GM19467 (cell line): ENCODE measurements at regions not wholly inside any gene's neighbourhood (a gene's known extent, or its start where the extent isn't known, plus 50 kb on each side); places are given as distances from the start of the nearest gene placed in this dataset.

Experiments
- ATAC-seq: cut with Tn5 transposase; IDR thresholded peaks from one replicate; pipeline ENCODE4 v1.9.1; 2021; ENCODE audit warnings: mild to moderate bottlenecking, moderate library complexity; ENCODE audit not compliant: unreplicated experiment

DNA sequence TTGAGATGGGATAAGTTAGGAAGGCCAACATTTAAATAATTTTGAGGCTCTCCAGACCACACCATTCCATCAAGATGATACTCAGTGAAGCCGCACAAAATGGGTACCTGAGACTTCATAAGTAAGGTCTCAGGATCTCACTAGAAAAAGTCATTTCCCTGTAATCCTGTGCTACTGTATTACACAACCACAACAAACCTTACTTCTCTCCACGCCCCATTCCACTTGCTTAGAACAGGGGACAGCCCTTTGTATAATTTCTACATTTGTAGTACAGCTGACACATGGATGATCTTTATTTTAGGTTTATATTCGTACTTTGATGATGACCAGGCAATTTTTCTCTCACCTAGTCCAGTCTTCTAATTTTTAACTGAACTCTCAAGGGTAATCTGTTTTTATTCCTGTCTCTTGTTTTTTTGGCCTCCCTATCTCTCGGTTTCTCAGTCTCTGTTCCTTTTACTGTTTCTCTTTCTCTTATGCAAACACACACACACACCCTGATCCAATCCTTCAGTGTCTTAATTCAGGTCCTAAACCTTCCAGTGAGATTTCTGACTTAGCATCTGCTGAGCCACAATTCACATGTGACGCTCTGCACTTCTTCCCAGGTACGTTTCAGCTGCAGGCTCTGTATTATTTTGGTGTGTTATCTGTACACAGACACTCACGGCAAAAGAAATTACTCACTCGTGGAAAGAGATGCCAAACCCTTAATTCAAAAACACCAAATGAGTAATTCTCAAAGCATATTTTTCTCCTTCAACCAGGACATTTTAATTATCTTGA, 223.2 kb upstream of the THBS1 start:
- no peak for ATAC-seq

DNA sequence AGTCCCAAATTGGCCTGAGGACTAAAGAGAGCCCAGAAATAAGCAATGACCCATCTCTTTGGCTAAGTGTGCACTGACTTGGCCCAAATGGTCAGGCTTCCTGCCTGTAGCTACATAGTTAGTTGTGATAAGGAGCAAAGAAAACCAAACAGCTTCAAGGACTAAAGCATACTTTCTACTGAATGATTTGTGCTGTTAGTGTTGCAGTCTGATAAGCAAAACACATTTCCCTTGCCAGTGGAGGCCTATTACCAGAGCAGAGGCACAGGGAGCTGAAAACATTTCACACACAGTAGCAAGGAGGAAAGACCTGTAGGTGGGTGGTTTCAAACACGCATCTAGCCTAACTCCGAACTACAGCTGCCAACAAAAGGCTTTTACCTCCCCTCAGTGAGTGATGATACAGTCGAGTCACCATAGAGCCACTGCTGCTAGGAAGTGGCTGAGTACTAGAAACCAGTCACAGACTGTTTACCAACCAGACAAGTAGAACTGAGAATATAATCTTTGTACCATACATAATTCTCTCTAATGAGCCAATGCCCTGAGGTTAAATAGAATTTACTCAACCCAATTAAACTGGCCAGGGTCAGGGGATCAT, 222.3 kb upstream of the THBS1 start:
- no peak for ATAC-seq

DNA sequence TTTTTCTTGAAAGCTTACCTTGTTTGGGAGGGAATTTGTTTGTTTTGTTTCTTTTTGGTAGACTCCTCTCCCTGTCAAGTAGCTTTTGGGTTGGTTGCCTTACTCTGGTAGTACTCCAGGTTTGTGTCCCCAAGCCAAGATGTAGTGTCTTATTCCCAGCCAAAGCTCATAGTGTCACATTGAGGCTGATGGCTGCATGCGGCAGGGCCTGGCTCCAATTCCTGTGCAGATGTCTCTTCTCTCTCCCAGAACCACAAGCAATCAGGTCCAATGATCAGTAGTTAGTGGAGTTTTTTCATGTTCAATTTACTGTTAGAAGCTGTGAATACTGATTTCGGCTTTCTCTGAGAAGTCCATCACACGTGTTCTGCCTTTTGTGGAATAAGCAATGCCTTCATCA, 221.1 kb upstream of the THBS1 start:
- ATAC-seq: no peak

DNA sequence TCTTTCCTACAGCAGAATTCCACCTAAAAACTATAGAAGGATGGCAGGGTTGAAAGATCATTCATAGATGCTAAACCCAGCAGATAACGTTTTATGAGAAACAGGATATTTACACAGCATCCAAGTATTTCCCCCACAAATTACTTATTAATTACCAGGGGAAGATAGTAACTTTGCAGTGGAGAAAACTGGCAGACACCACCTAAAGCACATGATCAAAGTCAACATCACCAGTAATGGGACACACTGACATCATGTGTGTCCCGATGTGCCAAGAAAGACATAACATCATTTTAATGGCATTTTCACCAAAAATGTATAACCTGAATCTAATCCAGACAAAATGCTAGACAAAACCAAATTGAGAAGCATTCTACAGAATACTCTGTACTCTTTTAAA, 220.4 kb upstream of the THBS1 start:
- ATAC-seq: no peak

DNA sequence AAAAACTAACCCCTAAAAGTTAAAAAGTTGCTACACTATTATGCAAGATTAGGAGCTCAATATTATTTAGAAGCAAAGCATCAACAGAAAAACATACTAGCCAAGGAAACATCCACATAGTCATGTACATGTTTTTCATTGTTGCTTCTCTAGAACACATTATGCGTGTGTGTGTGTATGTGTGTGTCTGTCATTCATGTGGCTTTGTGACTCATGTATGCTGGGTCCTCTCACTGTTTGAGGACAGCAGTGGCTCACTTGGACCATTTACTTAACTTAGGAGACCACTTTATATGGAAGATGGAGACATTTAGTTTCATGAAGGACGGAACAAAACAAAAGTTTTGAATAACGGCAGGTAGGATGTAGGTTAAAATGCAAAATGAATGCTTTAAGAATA, 219.4 kb upstream of the THBS1 start:
- ATAC-seq: no peak

DNA sequence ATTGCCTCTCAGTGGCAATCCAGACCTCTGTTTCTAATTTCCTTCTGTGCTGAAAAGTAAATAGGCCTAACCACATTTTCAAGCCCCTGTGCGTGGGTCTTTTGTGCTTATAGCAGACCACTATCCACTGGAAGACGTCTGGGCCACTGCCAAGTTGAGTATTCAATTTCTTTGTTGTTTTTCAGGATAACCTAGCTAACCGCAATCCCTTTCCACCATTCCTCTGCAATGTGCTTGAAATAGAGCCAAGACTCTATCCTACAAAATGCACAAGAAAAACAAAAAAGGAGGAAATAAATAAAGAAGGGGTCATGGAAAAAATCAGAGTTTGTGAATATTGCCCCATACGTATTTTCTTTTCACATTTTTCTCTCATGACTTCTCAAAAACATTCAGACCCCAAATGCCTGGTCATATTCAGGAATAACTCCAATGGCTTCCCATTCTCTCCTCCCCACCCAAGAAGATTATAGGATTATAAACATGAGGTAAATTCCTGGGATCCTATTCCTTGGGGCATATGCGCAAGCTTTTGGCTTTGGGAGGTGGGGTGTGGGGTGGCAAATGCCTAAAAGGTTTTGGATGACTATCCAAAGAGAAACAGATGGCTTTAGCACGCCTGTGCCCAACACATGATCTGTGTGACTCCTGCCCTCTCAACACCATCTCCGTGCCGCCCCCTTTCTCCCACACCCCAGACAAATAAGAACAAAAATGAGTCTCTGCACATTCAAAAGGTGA, 217.9 kb upstream of the THBS1 start:
- ATAC-seq: no peak

DNA sequence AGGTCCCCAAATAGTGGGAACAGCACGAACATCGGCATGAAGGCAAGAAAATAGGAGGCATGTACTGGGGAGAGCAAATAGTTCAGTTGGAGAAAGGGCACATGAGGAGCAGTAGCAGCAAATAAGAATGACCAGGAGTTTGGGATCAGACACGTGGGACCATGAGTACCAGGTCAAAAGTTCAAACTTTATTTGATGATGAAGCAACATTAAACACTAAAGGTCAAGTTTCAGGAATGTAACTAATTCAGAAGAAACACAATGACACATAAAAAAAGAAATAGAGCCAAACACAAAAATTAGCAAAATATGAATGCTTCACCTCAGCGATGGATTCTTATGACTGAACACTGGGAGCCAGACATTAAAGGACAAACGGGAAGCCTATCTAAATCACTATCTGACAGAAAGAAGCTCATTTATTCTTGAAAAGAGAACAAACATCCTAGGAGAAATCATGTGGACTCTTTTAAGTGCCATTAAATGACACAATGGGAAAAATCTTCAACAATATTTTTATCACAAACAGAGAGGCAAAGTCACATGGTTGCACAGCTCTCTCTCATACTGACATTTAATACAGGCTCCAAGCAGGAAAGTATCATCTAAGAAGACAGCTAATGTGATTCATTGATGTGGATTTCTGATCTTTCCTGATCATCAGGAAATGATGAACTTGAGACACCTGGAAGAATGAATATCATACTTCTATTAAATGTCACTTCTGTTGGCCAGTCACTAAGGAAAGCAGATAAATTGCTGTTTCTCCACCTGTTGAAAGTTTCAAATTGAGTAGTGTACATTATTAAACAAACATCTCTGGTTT, 216.9 kb upstream of the THBS1 start:
- no peak for ATAC-seq

DNA sequence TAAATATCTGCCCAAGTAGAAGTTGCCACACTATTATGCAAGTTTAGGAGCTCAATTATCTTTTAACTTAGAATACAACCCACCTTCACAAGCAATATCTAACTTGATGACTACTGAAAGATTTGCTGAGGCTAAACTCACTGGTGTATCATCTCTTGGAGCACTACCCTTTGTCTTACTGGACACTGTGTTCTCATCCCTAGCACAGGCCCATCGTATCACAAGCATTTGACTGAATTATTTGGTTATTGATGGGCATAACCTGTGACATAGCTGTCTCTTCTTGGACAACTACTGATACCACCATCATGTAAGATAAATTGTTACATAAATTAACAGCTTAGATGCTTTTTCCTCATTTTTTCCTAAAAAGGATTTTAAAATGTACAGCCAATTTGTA, 216.2 kb upstream of the THBS1 start:
- no peak for ATAC-seq

DNA sequence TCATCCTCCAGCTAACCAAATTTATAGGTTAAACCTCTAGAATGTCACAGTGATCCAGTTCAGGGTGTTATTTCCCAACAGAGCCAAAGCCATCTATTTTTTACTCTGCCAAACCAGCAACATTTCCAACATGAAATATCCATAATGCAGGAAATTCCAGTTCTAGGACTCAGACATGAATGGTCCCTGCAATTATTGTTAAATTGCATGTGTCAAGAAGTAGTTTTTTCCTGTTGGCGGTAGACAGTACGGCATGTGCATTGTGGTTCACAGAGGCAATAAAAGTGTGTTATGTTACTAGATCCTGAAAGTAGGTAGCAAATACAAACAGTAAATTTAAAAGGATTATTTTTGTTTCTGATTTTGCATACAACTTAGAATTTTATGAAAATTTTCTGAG, 215.7 kb upstream of the THBS1 start:
- ATAC-seq: no peak

DNA sequence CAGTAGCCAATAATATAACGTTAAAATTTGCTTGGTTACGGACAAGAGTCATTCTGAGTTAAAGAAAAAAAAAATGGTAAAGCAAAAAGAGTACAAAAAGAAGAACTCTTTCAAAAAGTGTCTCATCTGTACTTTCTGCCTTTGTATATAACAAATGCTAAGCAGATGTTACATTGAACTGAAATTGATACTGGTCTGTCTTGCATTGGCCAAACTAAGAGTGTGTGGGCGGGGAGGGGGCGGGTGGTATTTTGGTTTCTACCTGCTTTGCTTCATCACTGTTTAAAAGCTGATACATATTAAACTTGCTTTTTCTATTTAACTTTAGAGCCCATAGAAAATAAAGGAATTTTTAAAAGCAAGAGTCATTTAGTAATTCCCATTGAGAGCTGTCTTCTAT, 215.0 kb upstream of the THBS1 start:
- no peak for ATAC-seq

DNA sequence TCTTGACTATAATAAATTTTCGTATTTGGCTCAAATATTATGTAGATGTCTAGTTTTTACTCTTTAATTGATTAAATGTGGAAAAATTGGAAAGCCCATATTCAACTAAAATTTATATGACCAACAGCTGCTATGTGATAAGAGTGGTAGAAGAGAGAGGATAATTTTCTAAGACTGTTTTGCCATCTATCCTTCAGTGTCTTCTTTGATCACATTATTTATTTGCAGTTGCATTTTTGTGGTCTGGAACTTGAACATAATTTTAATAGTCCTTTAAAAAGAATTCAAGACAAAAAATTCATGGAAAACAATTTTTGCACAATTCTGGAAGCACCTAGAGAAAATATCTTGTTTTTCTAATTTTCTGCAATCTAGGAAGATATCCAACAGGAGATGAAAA, 213.3 kb upstream of the THBS1 start:
- no peak for ATAC-seq

DNA sequence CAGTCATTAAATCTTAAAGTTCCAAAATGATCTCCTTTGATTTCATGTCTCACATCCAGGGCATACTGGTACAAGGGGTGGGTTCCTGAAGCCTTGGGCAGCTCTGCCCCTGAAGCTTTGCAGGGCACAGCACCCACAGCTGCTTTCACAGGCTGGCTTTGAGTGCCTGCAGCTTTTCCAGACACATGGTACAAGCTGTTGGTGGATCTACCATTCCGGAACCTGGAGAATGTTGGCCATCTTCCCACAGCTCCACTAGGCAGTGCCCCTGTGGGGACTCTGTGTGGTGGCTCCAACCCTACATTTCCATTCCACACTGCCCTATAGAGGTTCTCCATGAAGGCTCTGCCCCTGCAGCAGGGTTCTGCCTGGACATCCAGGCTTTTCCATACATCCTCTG, 211.1 kb upstream of the THBS1 start:
- no peak for ATAC-seq

DNA sequence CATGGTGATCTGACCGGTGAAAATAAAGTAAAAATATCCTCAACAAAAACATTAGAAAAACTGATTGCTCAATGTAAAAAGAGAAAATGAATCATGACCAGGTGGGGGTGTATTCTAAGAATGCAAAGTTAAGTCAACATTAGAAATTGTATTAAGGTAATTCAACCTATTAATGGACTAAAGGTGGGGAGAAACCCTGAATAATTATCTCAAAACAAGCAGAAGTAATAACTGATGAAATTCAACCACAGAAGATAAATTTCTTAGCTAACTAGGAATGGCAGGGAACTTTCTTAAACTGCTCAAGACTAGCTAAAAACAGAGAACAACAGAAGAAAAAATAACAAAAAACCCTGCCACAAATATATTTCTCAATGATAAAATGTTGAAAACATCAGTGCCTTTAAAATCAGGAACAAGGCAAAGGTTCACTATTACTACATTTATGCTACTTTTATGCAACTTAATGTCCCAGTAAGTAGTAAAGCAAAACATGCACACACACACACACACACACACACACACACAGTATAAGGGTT, 204.4 kb upstream of the THBS1 start:
- ATAC-seq: no peak

DNA sequence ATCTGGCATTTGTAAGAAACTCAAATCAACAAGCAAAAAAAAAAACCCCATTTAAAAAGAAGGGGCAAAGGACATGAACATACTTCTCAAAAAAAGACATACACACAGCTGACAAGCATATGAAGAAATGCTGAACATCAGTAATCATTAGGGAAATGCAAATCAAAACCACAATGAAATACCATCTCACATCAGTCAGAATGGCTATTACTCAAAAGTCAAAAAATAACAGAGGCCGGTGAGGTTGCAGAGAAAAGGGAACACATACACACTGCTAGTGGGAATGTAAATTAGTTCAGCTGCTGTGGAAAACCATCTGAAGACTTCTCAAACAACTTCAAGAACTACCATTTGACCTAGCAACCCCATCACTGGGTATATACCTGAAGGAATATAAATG, 199.4 kb upstream of the THBS1 start:
- ATAC-seq: no peak

DNA sequence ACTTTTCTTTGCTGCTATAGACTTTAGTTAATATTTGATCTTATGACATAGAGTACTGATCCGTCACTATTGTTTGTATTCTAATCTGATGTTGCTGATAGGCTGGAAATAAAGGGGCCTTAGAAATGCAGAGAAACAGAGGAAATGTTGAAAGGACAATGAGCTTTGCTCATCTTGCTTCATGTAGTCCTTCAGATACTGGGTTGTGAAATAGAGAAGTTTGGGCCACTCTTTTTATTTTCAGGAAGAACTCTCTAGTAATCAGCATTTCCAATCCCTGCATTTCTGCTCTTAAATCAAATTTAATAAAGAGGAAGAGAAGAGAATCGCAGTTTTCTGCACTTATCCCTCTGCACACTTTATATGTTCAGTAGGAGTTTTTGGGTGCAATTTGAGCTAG, 192.8 kb upstream of the THBS1 start:
- no peak for ATAC-seq

DNA sequence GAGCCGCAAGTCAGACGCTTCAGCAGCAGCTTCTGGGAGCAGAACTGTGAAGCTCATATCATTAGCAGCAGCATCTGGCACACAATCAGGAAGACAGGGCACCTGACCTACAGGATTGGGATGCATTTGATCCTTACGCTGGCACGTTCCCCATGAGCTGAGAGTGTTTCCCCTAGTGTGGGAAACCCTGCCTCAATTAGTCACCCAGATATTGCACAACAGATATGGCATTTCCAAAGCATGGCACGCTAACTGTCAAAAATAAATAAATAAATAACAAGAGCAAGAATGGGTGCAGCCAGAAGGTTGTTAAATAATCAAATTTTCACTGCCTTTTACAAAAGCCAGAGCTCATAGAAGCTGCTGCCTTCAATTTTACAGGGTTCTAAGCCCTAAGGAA, 189.6 kb upstream of the THBS1 start:
- no peak for ATAC-seq

DNA sequence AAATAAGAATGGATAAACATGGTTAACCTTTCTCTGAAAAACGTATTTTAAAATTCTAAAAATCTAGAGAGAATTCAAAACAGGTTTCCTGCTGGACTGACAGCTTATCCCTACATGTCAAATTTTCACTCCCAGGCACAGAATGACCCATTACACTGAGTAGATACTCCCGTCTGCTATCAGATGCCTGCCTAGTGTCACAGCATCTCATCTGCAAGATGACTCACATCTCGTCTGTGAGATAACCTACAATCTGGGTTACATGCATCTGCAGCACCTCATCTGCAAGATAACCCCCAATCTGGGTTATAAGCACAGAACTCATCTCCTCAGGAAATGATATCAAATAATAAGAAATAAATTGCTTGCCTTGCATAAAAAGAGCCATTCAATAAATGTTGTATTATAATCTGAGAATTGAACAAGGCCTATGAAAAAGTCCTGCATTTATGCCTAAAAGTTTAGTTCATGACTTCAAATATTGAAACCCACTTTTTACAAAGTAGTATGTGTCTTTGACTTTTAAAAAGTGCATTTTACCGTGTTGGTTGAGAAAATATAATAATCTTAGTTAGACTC, 188.3 kb upstream of the THBS1 start:
- no peak for ATAC-seq

DNA sequence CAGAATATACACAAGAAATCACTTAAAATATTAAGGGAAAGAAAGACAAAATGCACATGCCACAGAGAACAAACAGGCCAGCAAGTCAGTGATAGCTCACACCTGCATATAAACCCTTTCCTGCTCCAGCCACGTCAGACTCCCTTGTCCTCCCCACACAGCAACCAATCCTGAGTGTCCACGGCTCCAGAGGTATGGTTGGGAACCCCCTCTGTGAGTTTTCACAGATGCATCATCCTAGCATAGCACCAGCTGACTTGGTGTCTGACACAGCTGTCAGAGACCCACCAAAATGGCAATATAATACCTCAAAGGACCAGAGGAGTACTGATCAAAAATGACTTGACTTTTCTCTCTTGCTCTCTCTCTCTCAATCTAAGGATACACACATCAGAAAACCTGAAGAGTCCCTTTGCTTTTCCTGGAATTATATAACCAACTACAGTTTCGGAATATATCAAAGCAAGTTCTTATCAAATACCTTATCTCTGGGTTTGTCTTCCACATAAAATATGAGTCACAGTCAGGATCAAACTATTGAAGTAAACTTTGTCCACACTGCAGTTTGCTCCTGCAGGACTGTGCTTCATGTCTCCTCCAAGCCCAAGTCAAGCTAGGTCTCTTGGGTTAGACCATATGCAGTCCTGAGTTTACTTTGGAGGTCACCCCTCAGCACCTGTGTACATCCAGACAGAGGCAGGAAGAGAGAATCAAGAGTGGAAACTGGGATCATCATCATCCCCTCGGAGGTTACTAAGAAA, 187.1 kb upstream of the THBS1 start:
- no peak for ATAC-seq

DNA sequence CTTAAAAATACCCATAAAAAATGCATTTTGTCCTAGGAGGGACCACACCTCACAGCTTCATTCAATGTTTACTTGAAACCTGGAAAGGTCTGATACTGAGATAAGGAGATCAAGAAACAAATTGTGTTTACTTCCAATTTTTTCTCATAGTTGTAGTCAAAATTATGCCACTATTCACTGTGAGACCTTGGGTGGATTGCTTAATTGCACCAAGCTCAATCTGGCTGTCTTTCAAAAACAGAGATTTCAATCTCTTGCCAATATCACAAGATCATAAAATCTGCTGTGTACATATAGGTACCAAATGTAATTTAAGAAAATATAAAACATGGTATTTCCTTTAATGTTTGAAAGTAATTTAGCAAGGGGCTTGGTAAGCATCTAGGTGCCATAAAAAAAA, 186.4 kb upstream of the THBS1 start:
- ATAC-seq: no peak
